HG03460 (cell line): ENCODE measurements at regions not wholly inside any gene's neighbourhood (a gene's known extent, or its start where the extent isn't known, plus 50 kb on each side); places are given as distances from the start of the nearest gene placed in this dataset.

Experiments
- ATAC-seq: cut with Tn5 transposase; IDR thresholded peaks from one replicate; pipeline ENCODE4 v1.9.1; 2021; ENCODE audit not compliant: unreplicated experiment

GRCh38 chr1:185515696-185516095 lies 198.7 kb upstream of the IVNS1ABP start:
- no peak for ATAC-seq

GRCh38 chr1:185514311-185514710 lies 197.3 kb upstream of the IVNS1ABP start:
- ATAC-seq: no peak

GRCh38 chr1:185512442-185512841 lies 195.4 kb upstream of the IVNS1ABP start:
- no peak for ATAC-seq

- no peak for ATAC-seq
Measured at GRCh38 chr1:185501099-185501498, 184.1 kb upstream of the IVNS1ABP start.

GRCh38 chr1:185500001-185500626 lies 183.1 kb upstream of the IVNS1ABP start:
- no peak for ATAC-seq

GRCh38 chr1:185498207-185498606 lies 181.2 kb upstream of the IVNS1ABP start:
- ATAC-seq: no peak

- ATAC-seq: no peak
Measured at GRCh38 chr1:185497177-185497576, 180.1 kb upstream of the IVNS1ABP start.

GRCh38 chr1:185495898-185496297 lies 178.9 kb upstream of the IVNS1ABP start:
- ATAC-seq: no peak

GRCh38 chr1:185495007-185495406 lies 178.0 kb upstream of the IVNS1ABP start:
- no peak for ATAC-seq

- no peak for ATAC-seq
Measured at GRCh38 chr1:185492089-185492825, 175.2 kb upstream of the IVNS1ABP start.

- ATAC-seq: no peak
Measured at GRCh38 chr1:185491604-185492003, 174.6 kb upstream of the IVNS1ABP start.

GRCh38 chr1:185490924-185491323 lies 173.9 kb upstream of the IVNS1ABP start:
- no peak for ATAC-seq

GRCh38 chr1:185489406-185489805 lies 172.4 kb upstream of the IVNS1ABP start:
- no peak for ATAC-seq

GRCh38 chr1:185488808-185489207 lies 171.8 kb upstream of the IVNS1ABP start:
- no peak for ATAC-seq

- no peak for ATAC-seq
Measured at GRCh38 chr1:185487936-185488335, 170.9 kb upstream of the IVNS1ABP start.

GRCh38 chr1:185487026-185487425 lies 170.0 kb upstream of the IVNS1ABP start:
- ATAC-seq: no peak

GRCh38 chr1:185486346-185486745 lies 169.3 kb upstream of the IVNS1ABP start:
- no peak for ATAC-seq

- ATAC-seq: no peak
Measured at GRCh38 chr1:185483664-185484450, 166.8 kb upstream of the IVNS1ABP start.

GRCh38 chr1:185483217-185483616 lies 166.2 kb upstream of the IVNS1ABP start:
- no peak for ATAC-seq

- ATAC-seq: no peak
Measured at GRCh38 chr1:185480545-185480944, 163.5 kb upstream of the IVNS1ABP start.

- no peak for ATAC-seq
Measured at GRCh38 chr1:185479796-185480195, 162.8 kb upstream of the IVNS1ABP start.

GRCh38 chr1:185478877-185479276 lies 161.8 kb upstream of the IVNS1ABP start:
- no peak for ATAC-seq
